K562 (cell line): ENCODE measurements at regions not wholly inside any gene's neighbourhood (a gene's known extent, or its start where the extent isn't known, plus 50 kb on each side); places are given as distances from the start of the nearest gene placed in this dataset.

Experiments
- ATAC-seq: fragments of 200-7000 bp; cut with Tn5 transposase; 3 replicates; pipeline ENCODE4 v1.9.1; 2020; ENCODE audit warnings: moderate library complexity
- BruUV-seq: library from RNA; stranded (reverse); fragments of 400-500 nt; replicated peaks from 2 replicates; lab custom pipeline; 2021; lab: Mats Ljungman, UMichigan
- CTCF ChIA-PET: fragments of 300-600 bp; formaldehyde crosslinking; extraction: SDS; loops from one replicate; lab custom pipeline; 2021; ENCODE audit warnings: low intra/inter-chr PET ratio; lab: Yijun Ruan, JAX
- POLR2A ChIA-PET: fragments of 300-600, 350-650 bp; sonication (Branson Sonifier 250); formaldehyde crosslinking; extraction: SDS; loops from one replicate; lab custom pipeline; 2021; ENCODE audit warnings: antibody characterized with exemption, inconsistent platforms; lab: Yijun Ruan, JAX
- DNase-seq, 4 experiments: peaks; one replicate each; pipeline versions ENCODE4 v3.0.0 to v3.0.0-alpha.2; 2011 to 2018; ENCODE audit warnings: low spot score in 3 of 4, mixed read lengths in 3 of 4; ENCODE audit errors: extremely low read depth in 1 of 4
- FAIRE-seq: peaks from 2 replicates; lab custom pipeline; 2011; peaks lifted over from hg19 to GRCh38; lab: Jason Lieb, UNC
- H2AFZ ChIP-seq: 2 replicates; pipeline ENCODE4 v1.6.0; 2011; ENCODE audit warnings: low read depth, low read length, control low read depth, inconsistent platforms
- H3K27ac ChIP-seq: fragments of 200-600 bp; 3 replicates; pipeline ENCODE4 v1.8.0; 2011; ENCODE audit warnings: low read depth, mild to moderate bottlenecking, control low read depth, inconsistent platforms, low read length, moderate library complexity, mixed read lengths; ENCODE audit errors: extremely low read depth
- H3K27me3 ChIP-seq, 2 experiments: fragments of 300-600 bp in 1 of 2; 2 replicates in 1 of 2; 3 replicates in 1 of 2; pipeline versions ENCODE4 v1.6.0 to v1.8.0; 2011; ENCODE audit warnings: inconsistent platforms in 2 of 2, low read length in 2 of 2, mild to moderate bottlenecking in 1 of 2, mixed read lengths in 1 of 2, moderate library complexity in 1 of 2; ENCODE audit not compliant: control insufficient read depth in 2 of 2, insufficient read depth in 2 of 2
- H3K36me3 ChIP-seq: fragments of 300-600 bp; 3 replicates; pipeline ENCODE4 v1.8.0; 2011; ENCODE audit warnings: mild to moderate bottlenecking, low read length, inconsistent platforms; ENCODE audit not compliant: control insufficient read depth, insufficient read depth
- H3K4me1 ChIP-seq, 2 experiments: fragments of 200-600 bp in 1 of 2; replicated peaks in 1 of 2; 2 replicates in 1 of 2; 3 replicates in 1 of 2; pipeline versions ENCODE4 v1.5.1 to v1.8.0; 2011; ENCODE audit warnings: inconsistent platforms in 2 of 2, low read length in 2 of 2, mild to moderate bottlenecking in 1 of 2, mixed read lengths in 1 of 2, moderate library complexity in 1 of 2; ENCODE audit not compliant: control insufficient read depth in 2 of 2, insufficient read depth in 2 of 2
- H3K4me2 ChIP-seq: 2 replicates; pipeline ENCODE4 v1.6.1; 2011; ENCODE audit warnings: low read length, control low read depth, inconsistent platforms, mixed read lengths; ENCODE audit not compliant: insufficient read depth
- H3K4me3 ChIP-seq: fragments of 200-600 bp; sonication (generic), shearing (Covaris generic); 2 replicates; pipeline ENCODE4 v1.5.1; 2016; ENCODE audit warnings: control low read depth, inconsistent platforms
- H3K79me2 ChIP-seq: fragments of 200-600 bp; 3 replicates; pipeline ENCODE4 v1.8.0; 2011; ENCODE audit warnings: low read length, inconsistent platforms; ENCODE audit not compliant: control insufficient read depth, insufficient read depth
- H3K9ac ChIP-seq, 2 experiments: 2 replicates each; pipeline versions ENCODE4 v1.6.0 to v1.6.1; 2011; ENCODE audit warnings: low read depth in 2 of 2, low read length in 2 of 2, control low read depth in 1 of 2, inconsistent platforms in 1 of 2, mild to moderate bottlenecking in 1 of 2, mixed read lengths in 1 of 2; ENCODE audit not compliant: insufficient read depth in 1 of 2
- H3K9me1 ChIP-seq: one replicate; pipeline ENCODE4 v1.6.0; 2011; ENCODE audit warnings: inconsistent platforms, mild to moderate bottlenecking, low read length, moderate library complexity; ENCODE audit not compliant: control insufficient read depth, insufficient read depth
- H3K9me3 ChIP-seq: replicated peaks from 2 replicates; pipeline ENCODE4 v1.5.1; 2011; ENCODE audit warnings: low read depth, low read length, inconsistent platforms; ENCODE audit not compliant: control insufficient read depth, insufficient read depth
- H4K20me1 ChIP-seq: replicated peaks from 2 replicates; pipeline ENCODE4 v1.6.1; 2011; ENCODE audit warnings: low read length, inconsistent platforms, mixed read lengths; ENCODE audit not compliant: control insufficient read depth, insufficient read depth
- CBX5 ChIP-seq: IDR thresholded peaks from 2 replicates; pipeline ENCODE4 v1.6.1; 2014; ENCODE audit warnings: low read depth, borderline replicate concordance
- CHD2 ChIP-seq: IDR thresholded peaks from 2 replicates; pipeline ENCODE4 v1.6.1; 2011; ENCODE audit warnings: low read depth, low read length
- NUFIP1 ChIP-seq: fragments of 450-650 bp; IDR thresholded peaks from 2 replicates; pipeline ENCODE4 v1.6.1; 2018; ENCODE audit not compliant: partially characterized antibody
- PML ChIP-seq: IDR thresholded peaks from 2 replicates; pipeline ENCODE4 v1.6.1; 2012; ENCODE audit warnings: low read length, inconsistent platforms
- SAFB ChIP-seq: fragments of 200-400 bp; formaldehyde crosslinking; IDR thresholded peaks from 2 replicates; pipeline ENCODE4 v1.6.1; 2017; ENCODE audit warnings: low read depth, low read length, borderline replicate concordance
- SMARCA4 ChIP-seq: fragments of 450-650 bp; IDR thresholded peaks from 2 replicates; pipeline ENCODE4 v1.6.1; 2016
- SMARCA5 ChIP-seq: fragments of 450-650 bp; IDR thresholded peaks from 2 replicates; pipeline ENCODE4 v1.6.1; 2016
- TSC22D4 ChIP-seq: fragments of 450-650 bp; IDR thresholded peaks from 2 replicates; pipeline ENCODE4 v1.6.1; 2016; ENCODE audit warnings: missing genetic modification characterization, missing biosample characterization, control low read depth
- ZC3H11A ChIP-seq: IDR thresholded peaks from 2 replicates; pipeline ENCODE4 v1.6.1; 2012; ENCODE audit warnings: low read depth, low read length, improper control_type of control experiment
- ZNF232 ChIP-seq: sonication (generic); formaldehyde crosslinking; IDR thresholded peaks from 2 replicates; pipeline ENCODE4 v1.8.0; 2022; ENCODE audit warnings: mild to moderate bottlenecking, missing genetic modification reagents
- ZNF384 ChIP-seq: IDR thresholded peaks from 2 replicates; pipeline ENCODE4 v1.6.1; 2012; ENCODE audit warnings: low read depth, low read length, improper control_type of control experiment
- ZNF830 ChIP-seq: fragments of 250-450 bp; sonication (Bioruptor Pico); IDR thresholded peaks from 2 replicates; pipeline ENCODE4 v1.5.0; 2021; ENCODE audit warnings: mild to moderate bottlenecking
- WGBS: fragments of 100-300 bp; shearing (Covaris generic); methylation state at CpG from one replicate; pipeline ENCODE4 v1.1.6; 2016; ENCODE audit warnings: low coverage, mixed read lengths; ENCODE audit not compliant: insufficient coverage; ENCODE audit errors: missing lambda C conversion rate; 5-methylcytosine and 5-hydroxymethylcytosine counted together
- in situ Hi-C: fragments of 300-500 bp; cut with MboI; formaldehyde crosslinking; loops from 4 replicates; pipeline ENCODE4 v1.15.0; 2018; ENCODE audit warnings: inconsistent platforms, mixed read lengths
- intact Hi-C: fragments of 100-400 bp; cut with micrococcal nuclease; formaldehyde crosslinking; loops from 2 replicates; pipeline ENCODE4 v1.14.2; 2022
- TF ChIP-seq, protein P1 (sequence below): IDR thresholded peaks from 3 replicates; pipeline ENCODE4 v1.6.1; 2011; ENCODE audit warnings: borderline replicate concordance, mild to moderate bottlenecking; ENCODE audit not compliant: insufficient read length, insufficient read depth
- TF ChIP-seq, protein P2 (sequence below): sonication (generic); formaldehyde crosslinking; IDR thresholded peaks from 2 replicates; pipeline ENCODE4 v1.8.1; 2023; ENCODE audit warnings: mild to moderate bottlenecking, missing genetic modification reagents, moderate library complexity

DNA sequence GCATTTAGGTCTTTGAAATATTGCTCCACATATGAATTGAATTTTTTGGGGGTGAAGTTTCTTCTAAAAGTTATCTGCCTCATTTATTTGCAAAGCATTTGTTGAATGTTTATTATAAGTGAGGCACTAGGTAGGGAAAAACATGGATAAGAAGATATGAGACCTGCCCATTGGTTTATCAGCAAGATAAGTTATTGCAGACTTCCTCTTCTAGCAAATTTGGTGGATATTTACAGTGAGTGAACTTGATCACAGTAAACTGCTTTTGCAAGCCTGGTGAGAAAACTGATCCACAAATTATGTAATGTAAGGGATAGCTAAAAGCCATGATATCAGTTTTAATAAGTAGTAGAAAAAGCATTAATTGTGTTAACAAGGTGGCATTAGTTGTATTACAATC lies 364.8 kb downstream of the SOCS6 start (continued):
- TF ChIP-seq, protein P1, sequence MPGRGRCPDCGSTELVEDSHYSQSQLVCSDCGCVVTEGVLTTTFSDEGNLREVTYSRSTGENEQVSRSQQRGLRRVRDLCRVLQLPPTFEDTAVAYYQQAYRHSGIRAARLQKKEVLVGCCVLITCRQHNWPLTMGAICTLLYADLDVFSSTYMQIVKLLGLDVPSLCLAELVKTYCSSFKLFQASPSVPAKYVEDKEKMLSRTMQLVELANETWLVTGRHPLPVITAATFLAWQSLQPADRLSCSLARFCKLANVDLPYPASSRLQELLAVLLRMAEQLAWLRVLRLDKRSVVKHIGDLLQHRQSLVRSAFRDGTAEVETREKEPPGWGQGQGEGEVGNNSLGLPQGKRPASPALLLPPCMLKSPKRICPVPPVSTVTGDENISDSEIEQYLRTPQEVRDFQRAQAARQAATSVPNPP = no peak
- TF ChIP-seq ZNF384 = no peak
- TF ChIP-seq SMARCA5 = no peak
- no peak for TF ChIP-seq ZNF830 (CRISPR knock-in tag)

DNA sequence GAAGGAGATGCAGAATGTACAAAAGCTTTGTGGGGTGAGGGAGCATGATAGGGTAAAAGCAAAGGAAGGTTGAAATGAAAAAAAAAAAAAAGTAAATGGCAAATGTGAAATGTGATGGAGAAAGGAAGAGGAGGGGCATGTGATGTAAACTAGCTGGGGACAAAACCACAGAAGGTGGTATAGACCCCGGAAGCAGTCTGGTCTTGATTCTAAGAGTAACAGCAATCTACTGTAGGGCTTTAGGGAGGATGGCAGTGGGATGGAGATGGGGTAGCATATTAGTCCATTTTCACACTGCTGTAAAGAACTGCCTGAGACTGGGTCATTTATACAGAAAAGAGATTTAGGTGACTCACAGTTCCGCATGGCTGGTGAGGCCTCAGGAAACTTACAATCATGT lies 362.0 kb downstream of the SOCS6 start:
- ChIA-PET CTCF (no interaction called here), POLR2A (no interaction called here)
- intact Hi-C loops (no loop called here), in situ Hi-C loops (no loop called here)
- H3K27me3 ChIP-seq = no peaks in the 10 kb centered on the region
- no peaks in the 10 kb centered on the region for H3K9me1 ChIP-seq
- no peak overlapping the region for H3K27ac ChIP-seq
- ATAC-seq = no peak
- no peak overlapping the region for H3K9ac ChIP-seq
- no peak overlapping the region for H2AFZ ChIP-seq
- no peak for FAIRE-seq
- no peak for DNase-seq
- no peaks in the 10 kb centered on the region for H3K36me3 ChIP-seq
- no peak overlapping the region for H3K4me2 ChIP-seq
- 0% methylated on average over 2 of the region's 2 CpGs for WGBS
- H4K20me1 ChIP-seq = no peaks in the 10 kb centered on the region
- no peak overlapping the region for H3K4me3 ChIP-seq
- H3K9me3 ChIP-seq = no peaks in the 10 kb centered on the region
- no peak for TF ChIP-seq SAFB
- TF ChIP-seq ZNF232 = no peak
- TF ChIP-seq, protein P2, sequence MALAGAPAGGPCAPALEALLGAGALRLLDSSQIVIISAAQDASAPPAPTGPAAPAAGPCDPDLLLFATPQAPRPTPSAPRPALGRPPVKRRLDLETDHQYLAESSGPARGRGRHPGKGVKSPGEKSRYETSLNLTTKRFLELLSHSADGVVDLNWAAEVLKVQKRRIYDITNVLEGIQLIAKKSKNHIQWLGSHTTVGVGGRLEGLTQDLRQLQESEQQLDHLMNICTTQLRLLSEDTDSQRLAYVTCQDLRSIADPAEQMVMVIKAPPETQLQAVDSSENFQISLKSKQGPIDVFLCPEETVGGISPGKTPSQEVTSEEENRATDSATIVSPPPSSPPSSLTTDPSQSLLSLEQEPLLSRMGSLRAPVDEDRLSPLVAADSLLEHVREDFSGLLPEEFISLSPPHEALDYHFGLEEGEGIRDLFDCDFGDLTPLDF (CRISPR knock-in tag) = no peak
- TF ChIP-seq NUFIP1 = no peak
- TF ChIP-seq PML = no peak
- no peak for TF ChIP-seq CHD2
- TF ChIP-seq TSC22D4 (tag) = no peak
- TF ChIP-seq SMARCA4 = no peak
- no peak for TF ChIP-seq CBX5
- no peak for TF ChIP-seq ZC3H11A
- H3K4me1 ChIP-seq = no peaks in the 10 kb centered on the region
- BruUV-seq = no TSS peak
- no peaks in the 10 kb centered on the region for H3K79me2 ChIP-seq
